ENCODE measurements at regions not wholly inside any gene's neighbourhood (a gene's known extent, or its start where the extent isn't known, plus 50 kb on each side); places are given as distances from the start of the nearest gene placed in this dataset.

DNA sequence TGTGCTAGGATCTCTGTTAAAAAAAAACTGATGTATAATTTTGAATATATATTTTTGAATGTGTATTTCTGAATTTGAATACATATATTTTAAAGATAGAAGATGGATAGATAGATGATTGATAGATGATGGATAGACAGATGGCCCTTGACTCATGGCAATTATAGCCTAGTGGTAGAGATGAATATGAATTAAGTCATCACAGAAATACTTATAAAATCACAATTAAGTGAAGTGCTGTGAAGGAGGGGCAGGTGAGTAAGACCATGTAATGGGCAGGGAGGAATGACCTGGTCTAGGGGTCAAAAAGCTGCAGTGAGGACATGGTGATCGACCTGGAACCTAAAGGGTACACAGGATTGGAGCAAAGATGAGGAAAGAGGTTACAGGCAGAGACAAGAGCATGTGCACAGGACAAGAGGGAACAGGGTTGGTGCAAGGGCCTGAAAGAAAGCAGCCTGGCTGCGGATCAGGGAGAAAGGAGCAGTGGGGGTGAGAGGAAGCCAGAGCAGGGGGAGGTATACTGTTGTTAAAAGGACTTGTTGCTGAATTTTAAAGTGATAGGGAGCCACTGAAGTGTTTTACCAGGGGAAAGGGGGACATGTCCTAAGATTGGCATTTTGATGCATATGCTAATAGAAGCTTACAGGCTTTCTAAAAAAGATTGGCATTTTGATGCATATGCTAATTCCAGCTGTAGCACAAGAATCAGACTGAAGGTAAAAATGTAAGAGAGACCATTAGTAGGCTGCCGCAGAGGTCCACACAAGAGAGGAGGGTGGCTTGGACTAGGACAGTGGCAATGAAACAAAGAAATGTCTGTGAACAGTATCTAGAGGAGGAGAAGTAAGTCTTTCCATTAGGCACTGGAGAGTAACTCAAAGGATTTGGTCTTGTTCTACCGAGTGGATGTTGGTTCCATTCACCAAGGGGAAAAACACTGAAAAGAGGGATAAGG is 527.8 kb downstream of the AGTPBP1 start:
- DNase-seq (no peak), ATAC-seq (no peak)
- Histone ChIP-seq H3K4me3 (ENCODE audit: low read length) (no peak overlapping the region), H3K79me2 (ENCODE audit: low read length) (no peaks in the 10 kb centered on the region), H2AFZ (ENCODE audit: low read length) (no peak overlapping the region), H3K9ac (ENCODE audit: low read length) (no peak overlapping the region), H3F3A (ENCODE audit: low read length, unreplicated experiment) (no peaks in the 10 kb centered on the region), H3K4me2 (ENCODE audit: low read length) (no peak overlapping the region), H4K20me1 (ENCODE audit: low read length) (no peaks in the 10 kb centered on the region), H3K36me3 (ENCODE audit: low read depth, low read length) (no peaks in the 10 kb centered on the region), H3K9me3 (ENCODE audit: low read length) (no peaks in the 10 kb centered on the region), H3K27ac (ENCODE audit: low read length) (no peak overlapping the region), H3K27me3 (ENCODE audit: low read length) (no peaks in the 10 kb centered on the region), H3K4me1 (ENCODE audit: insufficient read depth, low read length) (no peaks in the 10 kb centered on the region), H3K9me2 (replicated peaks; ENCODE audit: low read length) (no peaks in the 10 kb centered on the region)
- ChIA-PET POLR2A (ENCODE audit: unreplicated experiment) (no interaction called here), CTCF (no interaction called here)
- TF ChIP-seq EZH2phosphoT487 (IDR thresholded peaks at IDR 0.05; ENCODE audit: borderline replicate concordance, low read length): no peak
- TF ChIP-seq EZH2 (IDR thresholded peaks at IDR 0.05; ENCODE audit: low read length, unreplicated experiment): no peak
- no peak for TF ChIP-seq CTCF (conservative IDR thresholded peaks at IDR 0.05; ENCODE audit: low read depth, low read length)
- BruUV-seq (replicated peaks): no TSS peak
- intact Hi-C loops (cut with micrococcal nuclease): no loop called here

- H3K9me2 ChIP-seq (replicated peaks; ENCODE audit: low read length): no peaks in the 10 kb centered on the region
- H3K27ac ChIP-seq (ENCODE audit: low read length): no peak overlapping the region
- intact Hi-C loops (cut with micrococcal nuclease): no loop called here
- no peaks in the 10 kb centered on the region for H3K4me1 ChIP-seq (ENCODE audit: insufficient read depth, low read length)
- no peaks in the 10 kb centered on the region for H3K9me3 ChIP-seq (ENCODE audit: low read length)
- TF ChIP-seq CTCF (conservative IDR thresholded peaks at IDR 0.05; ENCODE audit: low read depth, low read length) (no peak), EZH2phosphoT487 (IDR thresholded peaks at IDR 0.05; ENCODE audit: borderline replicate concordance, low read length) (no peak), EZH2 (IDR thresholded peaks at IDR 0.05; ENCODE audit: low read length, unreplicated experiment) (no peak)
- no peak overlapping the region for H2AFZ ChIP-seq (ENCODE audit: low read length)
- H3K4me3 ChIP-seq (ENCODE audit: low read length): no peak overlapping the region
- no peaks in the 10 kb centered on the region for H3K36me3 ChIP-seq (ENCODE audit: low read depth, low read length)
- no peaks in the 10 kb centered on the region for H4K20me1 ChIP-seq (ENCODE audit: low read length)
- CTCF ChIA-PET: interaction anchor here (0.5 kb wide), 1 partner anchor 516 kb away, joined by 4 read pairs; no protein-coding TSS in a partner anchor
- no peaks in the 10 kb centered on the region for H3K27me3 ChIP-seq (ENCODE audit: low read length)
- no peaks in the 10 kb centered on the region for H3K79me2 ChIP-seq (ENCODE audit: low read length)
- no peak overlapping the region for H3K9ac ChIP-seq (ENCODE audit: low read length)
- ATAC-seq (no peak), DNase-seq (no peak)
- no TSS peak for BruUV-seq (replicated peaks)
- H3F3A ChIP-seq (ENCODE audit: low read length, unreplicated experiment): no peaks in the 10 kb centered on the region
- no peak overlapping the region for H3K4me2 ChIP-seq (ENCODE audit: low read length)
- POLR2A ChIA-PET (ENCODE audit: unreplicated experiment): no interaction called here
Observed at GRCh38 chr9:85212887-85213286, 528.9 kb downstream of the AGTPBP1 start.

DNA sequence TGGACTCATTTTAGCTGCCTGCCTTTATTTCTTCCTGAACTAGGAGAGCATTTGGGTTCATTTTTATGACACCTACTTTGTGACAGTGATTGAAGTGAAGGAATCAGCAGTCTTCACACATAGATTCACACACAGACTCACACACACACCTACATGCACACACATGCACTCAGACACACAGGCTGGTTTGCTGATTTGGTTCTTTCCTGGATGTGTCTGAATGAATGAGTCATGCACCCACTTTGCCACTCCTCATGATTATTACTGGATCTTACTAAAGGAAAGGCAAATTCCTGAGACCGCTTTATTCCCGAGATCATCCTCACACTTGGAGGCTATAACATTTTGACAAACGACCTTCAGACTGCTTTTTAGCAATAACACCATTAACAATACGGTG is 529.5 kb downstream of the AGTPBP1 start:
- intact Hi-C loops (cut with micrococcal nuclease): no loop called here
- no TSS peak for BruUV-seq (replicated peaks)
- Histone ChIP-seq H3K27me3 (ENCODE audit: low read length) (no peaks in the 10 kb centered on the region), H3F3A (ENCODE audit: low read length, unreplicated experiment) (no peaks in the 10 kb centered on the region), H3K9ac (ENCODE audit: low read length) (no peak overlapping the region), H4K20me1 (ENCODE audit: low read length) (no peaks in the 10 kb centered on the region), H3K9me3 (ENCODE audit: low read length) (no peaks in the 10 kb centered on the region), H3K4me3 (ENCODE audit: low read length) (no peak overlapping the region), H3K27ac (ENCODE audit: low read length) (no peak overlapping the region), H3K79me2 (ENCODE audit: low read length) (no peaks in the 10 kb centered on the region), H3K4me2 (ENCODE audit: low read length) (no peak overlapping the region), H3K9me2 (replicated peaks; ENCODE audit: low read length) (no peaks in the 10 kb centered on the region), H2AFZ (ENCODE audit: low read length) (no peak overlapping the region), H3K4me1 (ENCODE audit: insufficient read depth, low read length) (no peaks in the 10 kb centered on the region), H3K36me3 (ENCODE audit: low read depth, low read length) (no peaks in the 10 kb centered on the region)
- CTCF ChIA-PET: interaction anchor here (0.5 kb wide), 1 partner anchor 515 kb away, joined by 4 read pairs; no protein-coding TSS in a partner anchor
- ATAC-seq: no peak
- POLR2A ChIA-PET (ENCODE audit: unreplicated experiment): no interaction called here
- no peak for TF ChIP-seq EZH2 (IDR thresholded peaks at IDR 0.05; ENCODE audit: low read length, unreplicated experiment)
- TF ChIP-seq EZH2phosphoT487 (IDR thresholded peaks at IDR 0.05; ENCODE audit: borderline replicate concordance, low read length): no peak
- no peak for TF ChIP-seq CTCF (conservative IDR thresholded peaks at IDR 0.05; ENCODE audit: low read depth, low read length)
- no peak for DNase-seq

Data from PC-3 (cell line).